WTC11 (cell line): ENCODE measurements at regions not wholly inside any gene's neighbourhood (a gene's known extent, or its start where the extent isn't known, plus 50 kb on each side); places are given as distances from the start of the nearest gene placed in this dataset.
"Not testable (repeated sequence)": the region's sequence is repeated elsewhere in the genome, so short reads cannot be mapped to it uniquely, and the experiment has no call there.

ENCODE experiments used
- ATAC-seq: fragments of 200-7000 bp; cut with Tn5 transposase; 2 replicates; pipeline ENCODE4 v1.10.0; 2021; ENCODE audit warnings: mild to moderate bottlenecking, moderate library complexity
- CTCF ChIA-PET: fragments of 300-600 bp; sonication (Branson Sonifier 250); formaldehyde crosslinking; loops from one replicate; lab custom pipeline; 2021; ENCODE audit warnings: antibody characterized with exemption; lab: Charles Lee
- POLR2A ChIA-PET: fragments of 350-600 bp; sonication (Branson Sonifier 250); formaldehyde crosslinking; loops from one replicate; lab custom pipeline; 2021; ENCODE audit warnings: antibody characterized with exemption; lab: Charles Lee
- DNase-seq: peaks from one replicate; pipeline ENCODE4 v3.0.0; 2021; ENCODE audit warnings: low spot score
- H3K27ac Mint-ChIP-seq: 2 replicates; pipeline ENCODE4 v1.8.0; 2021; ENCODE audit warnings: mixed read lengths
- H3K27me3 Mint-ChIP-seq: 2 replicates; pipeline ENCODE4 v1.8.0; 2021; ENCODE audit warnings: low read depth, mild to moderate bottlenecking, moderate library complexity, mixed read lengths
- H3K36me3 Mint-ChIP-seq: 2 replicates; pipeline ENCODE4 v1.8.0; 2021; ENCODE audit warnings: mixed read lengths
- H3K4me1 Mint-ChIP-seq: 2 replicates; pipeline ENCODE4 v1.8.0; 2022; ENCODE audit warnings: mixed read lengths
- H3K4me3 Mint-ChIP-seq: 2 replicates; pipeline ENCODE4 v1.8.0; 2021; ENCODE audit warnings: mild to moderate bottlenecking, moderate library complexity, mixed read lengths
- H3K9me3 Mint-ChIP-seq: 2 replicates; pipeline ENCODE4 v1.8.0; 2021; ENCODE audit warnings: mixed read lengths
- ESRRA ChIP-seq: sonication (generic); formaldehyde crosslinking; IDR thresholded peaks from 2 replicates; pipeline ENCODE4 v1.8.1; 2022; ENCODE audit warnings: mild to moderate bottlenecking, missing genetic modification reagents, borderline replicate concordance
- FOXJ3 ChIP-seq: sonication (generic); formaldehyde crosslinking; IDR thresholded peaks from 2 replicates; pipeline ENCODE4 v1.9.0; 2021; ENCODE audit warnings: missing genetic modification reagents, mild to moderate bottlenecking, borderline replicate concordance
- FOXP1 ChIP-seq: sonication (generic); formaldehyde crosslinking; IDR thresholded peaks from 2 replicates; pipeline ENCODE4 v1.8.0; 2022; ENCODE audit warnings: missing genetic modification reagents, mild to moderate bottlenecking, moderate library complexity, borderline replicate concordance
- GABPB1 ChIP-seq: sonication (generic); formaldehyde crosslinking; IDR thresholded peaks from 2 replicates; pipeline ENCODE4 v1.8.1; 2023; ENCODE audit warnings: mild to moderate bottlenecking, missing genetic modification reagents
- GRHL2 ChIP-seq: fragments of 250-450 bp; sonication (Bioruptor Pico); IDR thresholded peaks from 2 replicates; pipeline ENCODE4 v1.8.0; 2022; ENCODE audit warnings: mild to moderate bottlenecking, moderate library complexity; ENCODE audit not compliant: insufficient replicate concordance, severe bottlenecking
- IRF2 ChIP-seq: sonication (generic); formaldehyde crosslinking; IDR thresholded peaks from 2 replicates; pipeline ENCODE4 v1.8.0; 2022; ENCODE audit warnings: low read depth, missing genetic modification reagents, borderline replicate concordance
- JAZF1 ChIP-seq: fragments of 250-450 bp; sonication (Bioruptor Pico); IDR thresholded peaks from 2 replicates; pipeline ENCODE4 v1.9.0; 2021; ENCODE audit warnings: moderate library complexity, mild to moderate bottlenecking, inconsistent platforms
- OVOL2 ChIP-seq: fragments of 250-450 bp; sonication (Bioruptor Pico); IDR thresholded peaks from 2 replicates; pipeline ENCODE4 v1.9.0; 2021; ENCODE audit warnings: mild to moderate bottlenecking, borderline replicate concordance
- RELA ChIP-seq: sonication (generic); formaldehyde crosslinking; IDR thresholded peaks from 2 replicates; pipeline ENCODE4 v1.8.1; 2022; ENCODE audit warnings: missing genetic modification reagents, mild to moderate bottlenecking, borderline replicate concordance
- TEAD4 ChIP-seq: sonication (generic); formaldehyde crosslinking; IDR thresholded peaks from 2 replicates; pipeline ENCODE4 v1.8.0; 2022; ENCODE audit warnings: mild to moderate bottlenecking, missing genetic modification reagents
- TP53 ChIP-seq: sonication (generic); formaldehyde crosslinking; IDR thresholded peaks from 2 replicates; pipeline ENCODE4 v1.8.1; 2023; ENCODE audit warnings: mild to moderate bottlenecking, missing genetic modification reagents
- ZBTB21 ChIP-seq: sonication (generic); formaldehyde crosslinking; IDR thresholded peaks from 2 replicates; pipeline ENCODE4 v1.8.1; 2023; ENCODE audit warnings: mild to moderate bottlenecking, missing genetic modification reagents, borderline replicate concordance
- ZNF121 ChIP-seq: sonication (generic); formaldehyde crosslinking; IDR thresholded peaks from 2 replicates; pipeline ENCODE4 v1.8.0; 2023; ENCODE audit warnings: missing genetic modification reagents
- ZNF138 ChIP-seq: sonication (generic); formaldehyde crosslinking; conservative IDR thresholded peaks from 2 replicates; pipeline ENCODE4 v1.8.1; 2022; ENCODE audit warnings: mild to moderate bottlenecking, moderate library complexity, missing genetic modification reagents
- ZNF423 ChIP-seq: fragments of 250-450 bp; sonication (Bioruptor Pico); IDR thresholded peaks from 2 replicates; pipeline ENCODE4 v2.1.2; 2022; ENCODE audit warnings: mild to moderate bottlenecking, moderate library complexity
- ZNF671 ChIP-seq: fragments of 250-450 bp; sonication (Bioruptor Pico); IDR thresholded peaks from 2 replicates; pipeline ENCODE4 v1.8.0; 2021; ENCODE audit warnings: mild to moderate bottlenecking
- TF ChIP-seq, protein P1 (sequence below): sonication (generic); formaldehyde crosslinking; IDR thresholded peaks from 2 replicates; pipeline ENCODE4 v1.8.1; 2022; ENCODE audit warnings: missing genetic modification reagents, borderline replicate concordance
- TF ChIP-seq, protein P2 (sequence below): fragments of 250-450 bp; sonication (Bioruptor Pico); IDR thresholded peaks from 2 replicates; pipeline ENCODE4 v1.8.0; 2021; ENCODE audit warnings: mild to moderate bottlenecking
- TF ChIP-seq, protein P3 (sequence below): sonication (generic); formaldehyde crosslinking; IDR thresholded peaks from 2 replicates; pipeline ENCODE4 v1.8.1; 2023; ENCODE audit warnings: mild to moderate bottlenecking, missing genetic modification reagents, moderate library complexity
- TF ChIP-seq, protein P4 (sequence below): sonication (generic); formaldehyde crosslinking; IDR thresholded peaks from 2 replicates; pipeline ENCODE4 v1.8.0; 2022; ENCODE audit warnings: mild to moderate bottlenecking, missing genetic modification reagents
- TF ChIP-seq, protein P5 (sequence below): fragments of 250-450 bp; sonication (Bioruptor Pico); IDR thresholded peaks from 2 replicates; pipeline ENCODE4 v2.1.2; 2022; ENCODE audit warnings: mild to moderate bottlenecking, moderate library complexity
- TF ChIP-seq, protein P6 (sequence below): sonication (generic); formaldehyde crosslinking; IDR thresholded peaks from 2 replicates; pipeline ENCODE4 v1.8.1; 2023; ENCODE audit warnings: mild to moderate bottlenecking, missing genetic modification reagents, borderline replicate concordance

DNA sequence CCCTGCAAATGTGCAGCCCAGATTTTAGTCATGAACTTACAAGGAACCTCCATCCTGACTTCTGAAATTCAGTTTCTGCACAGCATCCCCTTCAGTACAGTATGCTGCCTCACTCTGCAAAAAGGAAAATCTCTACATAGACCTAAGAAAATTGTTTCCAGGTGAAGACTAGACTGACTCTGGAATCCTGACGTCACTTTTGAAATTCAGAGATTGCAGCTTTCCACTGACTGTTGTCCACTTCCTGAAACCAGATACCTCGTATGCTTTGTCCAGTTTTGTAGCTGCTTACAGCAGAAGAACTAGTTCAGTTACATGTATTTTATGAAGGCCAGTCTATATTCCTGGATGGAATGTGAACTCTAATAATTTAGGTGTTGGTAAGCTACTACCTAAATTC is 629.3 kb upstream of the ST8SIA4 start (continued):
- TF ChIP-seq, protein P1, sequence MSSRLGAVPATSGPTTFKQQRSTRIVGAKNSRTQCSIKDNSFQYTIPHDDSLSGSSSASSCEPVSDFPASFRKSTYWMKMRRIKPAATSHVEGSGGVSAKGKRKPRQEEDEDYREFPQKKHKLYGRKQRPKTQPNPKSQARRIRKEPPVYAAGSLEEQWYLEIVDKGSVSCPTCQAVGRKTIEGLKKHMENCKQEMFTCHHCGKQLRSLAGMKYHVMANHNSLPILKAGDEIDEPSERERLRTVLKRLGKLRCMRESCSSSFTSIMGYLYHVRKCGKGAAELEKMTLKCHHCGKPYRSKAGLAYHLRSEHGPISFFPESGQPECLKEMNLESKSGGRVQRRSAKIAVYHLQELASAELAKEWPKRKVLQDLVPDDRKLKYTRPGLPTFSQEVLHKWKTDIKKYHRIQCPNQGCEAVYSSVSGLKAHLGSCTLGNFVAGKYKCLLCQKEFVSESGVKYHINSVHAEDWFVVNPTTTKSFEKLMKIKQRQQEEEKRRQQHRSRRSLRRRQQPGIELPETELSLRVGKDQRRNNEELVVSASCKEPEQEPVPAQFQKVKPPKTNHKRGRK, result no peak
- TF ChIP-seq, protein P2, sequence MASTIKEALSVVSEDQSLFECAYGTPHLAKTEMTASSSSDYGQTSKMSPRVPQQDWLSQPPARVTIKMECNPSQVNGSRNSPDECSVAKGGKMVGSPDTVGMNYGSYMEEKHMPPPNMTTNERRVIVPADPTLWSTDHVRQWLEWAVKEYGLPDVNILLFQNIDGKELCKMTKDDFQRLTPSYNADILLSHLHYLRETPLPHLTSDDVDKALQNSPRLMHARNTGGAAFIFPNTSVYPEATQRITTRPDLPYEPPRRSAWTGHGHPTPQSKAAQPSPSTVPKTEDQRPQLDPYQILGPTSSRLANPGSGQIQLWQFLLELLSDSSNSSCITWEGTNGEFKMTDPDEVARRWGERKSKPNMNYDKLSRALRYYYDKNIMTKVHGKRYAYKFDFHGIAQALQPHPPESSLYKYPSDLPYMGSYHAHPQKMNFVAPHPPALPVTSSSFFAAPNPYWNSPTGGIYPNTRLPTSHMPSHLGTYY, result no peak
- TF ChIP-seq, protein P3, sequence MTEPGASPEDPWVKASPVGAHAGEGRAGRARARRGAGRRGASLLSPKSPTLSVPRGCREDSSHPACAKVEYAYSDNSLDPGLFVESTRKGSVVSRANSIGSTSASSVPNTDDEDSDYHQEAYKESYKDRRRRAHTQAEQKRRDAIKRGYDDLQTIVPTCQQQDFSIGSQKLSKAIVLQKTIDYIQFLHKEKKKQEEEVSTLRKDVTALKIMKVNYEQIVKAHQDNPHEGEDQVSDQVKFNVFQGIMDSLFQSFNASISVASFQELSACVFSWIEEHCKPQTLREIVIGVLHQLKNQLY, result no peak
- TF ChIP-seq GABPB1 (CRISPR knock-in tag) (no peak), ZNF138 (CRISPR knock-in tag) (no peak)

DNA sequence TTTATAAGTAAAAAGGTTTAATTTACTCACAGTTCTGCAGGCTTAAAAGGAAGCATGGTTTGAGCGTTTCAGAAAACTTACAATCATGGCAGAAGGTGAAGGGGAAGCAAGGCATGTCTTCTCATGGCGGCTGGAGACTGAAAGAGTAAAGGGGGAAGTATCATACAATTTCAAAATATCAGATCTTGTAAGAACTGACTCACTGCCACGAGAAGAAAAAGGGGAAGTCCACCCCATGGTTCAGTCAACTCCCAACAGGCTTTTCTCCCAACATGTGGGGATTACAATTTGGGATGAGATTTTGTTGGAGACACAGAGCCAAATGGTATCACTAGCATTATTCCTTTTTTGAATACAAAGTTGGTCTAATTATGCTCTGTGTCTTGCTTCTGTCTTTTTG is 627.9 kb upstream of the ST8SIA4 start:
- Mint-ChIP-seq H3K27ac (no peak overlapping the region), H3K27me3 (no peaks in the 10 kb centered on the region), H3K4me1 (peaks cover 11% of the 10 kb centered on the region), H3K4me3 (no peak overlapping the region), H3K9me3 (peaks cover 40% of the 10 kb centered on the region), H3K36me3 (peaks cover 33% of the 10 kb centered on the region)
- TF ChIP-seq TEAD4 (no peak), TP53 (no peak), ZNF121 (CRISPR knock-in tag) (no peak), ZNF138 (CRISPR knock-in tag) (no peak), FOXP1 (no peak), JAZF1 (no peak), OVOL2 (CRISPR knock-in tag) (no peak), ZNF423 (no peak), IRF2 (CRISPR knock-in tag) (no peak), FOXJ3 (CRISPR knock-in tag) (no peak), ZNF671 (CRISPR knock-in tag) (no peak), ZBTB21 (CRISPR knock-in tag) (no peak), GRHL2 (CRISPR knock-in tag) (no peak), ESRRA (no peak), RELA (no peak)
- TF ChIP-seq, protein P4, sequence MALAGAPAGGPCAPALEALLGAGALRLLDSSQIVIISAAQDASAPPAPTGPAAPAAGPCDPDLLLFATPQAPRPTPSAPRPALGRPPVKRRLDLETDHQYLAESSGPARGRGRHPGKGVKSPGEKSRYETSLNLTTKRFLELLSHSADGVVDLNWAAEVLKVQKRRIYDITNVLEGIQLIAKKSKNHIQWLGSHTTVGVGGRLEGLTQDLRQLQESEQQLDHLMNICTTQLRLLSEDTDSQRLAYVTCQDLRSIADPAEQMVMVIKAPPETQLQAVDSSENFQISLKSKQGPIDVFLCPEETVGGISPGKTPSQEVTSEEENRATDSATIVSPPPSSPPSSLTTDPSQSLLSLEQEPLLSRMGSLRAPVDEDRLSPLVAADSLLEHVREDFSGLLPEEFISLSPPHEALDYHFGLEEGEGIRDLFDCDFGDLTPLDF (CRISPR knock-in tag), result no peak
- TF ChIP-seq, protein P5, sequence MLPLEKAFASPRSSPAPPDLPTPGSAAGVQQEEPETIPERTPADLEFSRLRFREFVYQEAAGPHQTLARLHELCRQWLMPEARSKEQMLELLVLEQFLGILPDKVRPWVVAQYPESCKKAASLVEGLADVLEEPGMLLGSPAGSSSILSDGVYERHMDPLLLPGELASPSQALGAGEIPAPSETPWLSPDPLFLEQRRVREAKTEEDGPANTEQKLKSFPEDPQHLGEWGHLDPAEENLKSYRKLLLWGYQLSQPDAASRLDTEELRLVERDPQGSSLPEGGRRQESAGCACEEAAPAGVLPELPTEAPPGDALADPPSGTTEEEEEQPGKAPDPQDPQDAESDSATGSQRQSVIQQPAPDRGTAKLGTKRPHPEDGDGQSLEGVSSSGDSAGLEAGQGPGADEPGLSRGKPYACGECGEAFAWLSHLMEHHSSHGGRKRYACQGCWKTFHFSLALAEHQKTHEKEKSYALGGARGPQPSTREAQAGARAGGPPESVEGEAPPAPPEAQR (CRISPR knock-in tag), result no peak
- TF ChIP-seq, protein P6, sequence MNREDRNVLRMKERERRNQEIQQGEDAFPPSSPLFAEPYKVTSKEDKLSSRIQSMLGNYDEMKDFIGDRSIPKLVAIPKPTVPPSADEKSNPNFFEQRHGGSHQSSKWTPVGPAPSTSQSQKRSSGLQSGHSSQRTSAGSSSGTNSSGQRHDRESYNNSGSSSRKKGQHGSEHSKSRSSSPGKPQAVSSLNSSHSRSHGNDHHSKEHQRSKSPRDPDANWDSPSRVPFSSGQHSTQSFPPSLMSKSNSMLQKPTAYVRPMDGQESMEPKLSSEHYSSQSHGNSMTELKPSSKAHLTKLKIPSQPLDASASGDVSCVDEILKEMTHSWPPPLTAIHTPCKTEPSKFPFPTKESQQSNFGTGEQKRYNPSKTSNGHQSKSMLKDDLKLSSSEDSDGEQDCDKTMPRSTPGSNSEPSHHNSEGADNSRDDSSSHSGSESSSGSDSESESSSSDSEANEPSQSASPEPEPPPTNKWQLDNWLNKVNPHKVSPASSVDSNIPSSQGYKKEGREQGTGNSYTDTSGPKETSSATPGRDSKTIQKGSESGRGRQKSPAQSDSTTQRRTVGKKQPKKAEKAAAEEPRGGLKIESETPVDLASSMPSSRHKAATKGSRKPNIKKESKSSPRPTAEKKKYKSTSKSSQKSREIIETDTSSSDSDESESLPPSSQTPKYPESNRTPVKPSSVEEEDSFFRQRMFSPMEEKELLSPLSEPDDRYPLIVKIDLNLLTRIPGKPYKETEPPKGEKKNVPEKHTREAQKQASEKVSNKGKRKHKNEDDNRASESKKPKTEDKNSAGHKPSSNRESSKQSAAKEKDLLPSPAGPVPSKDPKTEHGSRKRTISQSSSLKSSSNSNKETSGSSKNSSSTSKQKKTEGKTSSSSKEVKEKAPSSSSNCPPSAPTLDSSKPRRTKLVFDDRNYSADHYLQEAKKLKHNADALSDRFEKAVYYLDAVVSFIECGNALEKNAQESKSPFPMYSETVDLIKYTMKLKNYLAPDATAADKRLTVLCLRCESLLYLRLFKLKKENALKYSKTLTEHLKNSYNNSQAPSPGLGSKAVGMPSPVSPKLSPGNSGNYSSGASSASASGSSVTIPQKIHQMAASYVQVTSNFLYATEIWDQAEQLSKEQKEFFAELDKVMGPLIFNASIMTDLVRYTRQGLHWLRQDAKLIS (CRISPR knock-in tag), result no peak
- DNase-seq, result no peak
- ChIA-PET CTCF (no interaction called here), POLR2A (no interaction called here)
- no peak for ATAC-seq

DNA sequence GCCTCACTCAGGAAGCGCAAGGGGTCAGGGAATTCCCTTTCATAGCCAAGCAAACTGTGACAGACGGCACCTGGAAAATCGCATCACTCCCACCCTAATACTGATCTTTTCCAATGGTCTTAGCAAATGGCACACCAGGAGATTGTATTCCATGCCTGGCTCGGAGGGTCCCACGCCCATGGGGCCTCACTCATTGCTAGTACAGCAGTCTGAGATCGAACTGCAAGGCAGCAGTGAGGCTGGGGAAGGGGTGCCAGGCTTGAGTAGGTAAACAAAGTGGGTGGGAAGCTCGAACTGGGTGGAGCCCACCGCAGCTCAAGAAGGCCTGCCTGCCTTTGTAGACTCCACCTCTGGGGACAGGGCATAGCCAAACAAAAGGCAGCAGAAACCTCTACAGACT is 626.0 kb upstream of the ST8SIA4 start:
- Mint-ChIP-seq H3K9me3 (peaks cover 45% of the 10 kb centered on the region), H3K36me3 (peaks cover 39% of the 10 kb centered on the region)
- ATAC-seq, H3K27ac Mint-ChIP-seq, CTCF ChIA-PET, H3K4me1 Mint-ChIP-seq, DNase-seq, POLR2A ChIA-PET, H3K4me3 Mint-ChIP-seq, H3K27me3 Mint-ChIP-seq: not testable (repeated sequence)
